NCI-H2029 (cell line): ENCODE measurements at regions not wholly inside any gene's neighbourhood (a gene's known extent, or its start where the extent isn't known, plus 50 kb on each side); places are given as distances from the start of the nearest gene placed in this dataset.

Experiments used
- DNase-seq: peaks from one replicate; lab custom pipeline; 2025; lab: John Stamatoyannopoulos, UW

DNA sequence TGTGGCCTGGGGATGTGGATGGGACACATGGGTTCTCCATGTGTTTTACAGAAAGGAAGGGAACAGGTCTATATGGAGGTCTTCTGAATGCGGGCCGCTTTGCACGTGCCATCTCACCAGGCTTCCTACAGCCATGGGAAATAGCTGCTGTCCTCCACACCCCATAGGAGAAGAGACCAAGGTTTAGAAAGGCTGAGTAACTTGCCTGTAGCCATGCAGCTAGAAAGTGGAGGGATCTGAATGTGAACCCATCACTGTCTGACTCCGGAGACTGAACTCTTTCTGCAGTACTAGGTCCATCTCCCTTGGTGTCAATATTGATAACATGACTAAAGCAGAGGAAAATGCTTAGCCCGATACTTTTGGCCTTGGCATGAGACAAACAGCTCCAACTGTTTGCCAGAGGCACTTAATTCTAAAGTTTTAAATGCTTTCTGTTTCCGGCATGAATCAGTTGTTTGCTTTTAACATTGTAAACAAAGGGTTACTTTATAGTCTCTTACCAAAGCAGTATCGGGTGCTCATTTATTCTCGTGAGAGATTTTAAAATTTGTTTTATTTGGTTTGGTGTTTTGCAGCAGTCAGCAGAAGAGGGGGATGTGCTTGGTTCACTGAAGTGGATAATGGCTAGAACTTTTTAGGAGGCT is 64.8 kb upstream of the LOXL4 start:
- DNase-seq = no peak

DNA sequence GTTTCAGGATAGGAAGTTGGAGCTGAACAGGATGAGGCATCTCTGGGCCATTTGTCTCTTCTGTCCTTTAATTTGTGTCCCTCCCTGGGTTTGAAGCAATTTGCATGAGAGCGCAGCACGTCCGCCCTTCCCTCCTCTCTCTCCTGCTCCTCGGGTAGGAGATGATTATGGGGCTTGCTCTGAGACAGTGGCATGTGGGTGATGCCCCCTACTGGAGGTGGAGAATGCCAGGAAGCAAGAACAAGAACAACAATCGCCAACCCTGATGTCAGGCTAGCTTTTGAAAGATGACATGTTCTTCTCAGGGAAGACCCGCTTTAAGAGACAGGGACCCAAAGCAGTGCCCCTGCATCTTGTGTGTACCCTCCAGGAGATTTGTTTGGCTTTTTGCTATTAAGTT is 63.9 kb upstream of the LOXL4 start:
- no peak for DNase-seq

DNA sequence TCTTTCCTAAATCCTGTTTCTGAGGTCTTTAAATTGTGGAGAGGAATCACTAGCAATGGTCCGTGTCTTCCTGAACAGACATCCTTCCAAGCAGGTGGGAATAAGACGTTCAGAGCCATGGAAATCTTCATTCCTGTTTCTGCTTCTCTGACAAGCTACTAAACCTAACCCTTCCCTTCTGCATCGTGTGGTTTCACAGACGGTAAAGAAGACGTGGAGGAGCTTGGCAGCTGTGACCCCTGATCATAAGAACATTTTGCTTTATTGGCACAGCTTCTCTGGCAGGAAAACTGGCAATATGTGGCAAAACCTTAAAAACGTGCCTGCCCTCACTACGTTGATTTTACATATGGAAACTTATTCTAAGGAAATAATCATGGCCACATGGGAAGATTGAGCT is 63.0 kb upstream of the LOXL4 start:
- DNase-seq = no peak

DNA sequence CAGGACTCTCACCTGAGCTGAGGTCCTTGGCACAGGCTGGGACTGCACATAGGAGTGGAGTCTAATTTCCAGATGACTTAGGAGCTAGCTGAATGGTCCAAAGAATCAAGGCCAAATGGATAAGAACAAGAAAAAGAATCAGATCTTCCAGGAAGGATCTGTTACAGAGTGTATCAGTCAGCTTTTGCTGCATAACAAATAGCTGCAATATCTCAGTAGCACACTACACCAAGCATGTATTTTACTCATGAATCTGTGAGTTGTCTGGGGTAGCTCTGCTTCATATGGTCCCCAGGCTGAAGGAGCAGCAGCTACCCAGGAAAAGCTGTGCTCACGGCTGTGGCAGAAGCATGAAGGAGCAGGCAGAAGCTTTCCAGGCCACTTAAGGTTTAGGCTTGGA is 60.6 kb upstream of the LOXL4 start:
- no peak for DNase-seq

DNA sequence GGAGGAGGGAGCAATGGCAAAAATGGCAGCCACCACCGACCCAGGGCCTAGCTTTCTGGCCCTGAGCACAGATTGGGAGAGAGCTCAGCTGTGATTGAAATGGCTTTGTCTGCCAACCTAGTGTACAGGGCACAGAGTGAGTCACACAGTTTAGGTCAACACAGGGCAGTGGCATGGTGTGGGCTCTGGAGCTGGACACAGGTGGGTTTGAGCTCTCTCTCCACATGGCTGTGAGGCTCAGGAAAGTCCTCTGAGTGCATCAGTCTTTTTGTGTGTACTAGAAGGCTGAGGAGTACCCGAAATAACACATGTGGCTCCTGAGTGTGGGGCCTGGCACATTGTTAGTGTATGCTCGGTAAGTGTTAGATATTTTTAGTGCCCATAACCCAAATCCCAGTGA is 60.2 kb upstream of the LOXL4 start:
- no peak for DNase-seq

DNA sequence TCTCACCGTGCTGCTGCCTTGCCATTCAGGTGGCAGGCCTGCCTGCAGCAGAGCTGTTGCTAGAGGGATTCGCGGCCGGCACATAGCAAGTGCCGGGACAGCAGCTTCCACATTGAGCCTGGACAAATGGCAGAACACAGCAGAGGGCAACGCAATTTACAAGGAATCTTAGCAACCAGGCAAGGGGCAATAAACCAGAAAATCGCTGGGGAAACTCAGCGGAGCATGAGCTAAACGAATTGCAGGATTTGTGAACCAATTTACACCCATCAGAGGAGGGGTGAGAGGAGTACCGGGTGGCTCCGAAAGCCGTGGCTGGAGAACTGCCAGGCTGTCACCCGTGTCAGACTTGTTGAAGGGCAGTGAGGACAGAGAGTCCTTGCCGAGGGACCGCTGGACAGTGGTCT is 58.6 kb upstream of the LOXL4 start:
- DNase-seq = no peak

DNA sequence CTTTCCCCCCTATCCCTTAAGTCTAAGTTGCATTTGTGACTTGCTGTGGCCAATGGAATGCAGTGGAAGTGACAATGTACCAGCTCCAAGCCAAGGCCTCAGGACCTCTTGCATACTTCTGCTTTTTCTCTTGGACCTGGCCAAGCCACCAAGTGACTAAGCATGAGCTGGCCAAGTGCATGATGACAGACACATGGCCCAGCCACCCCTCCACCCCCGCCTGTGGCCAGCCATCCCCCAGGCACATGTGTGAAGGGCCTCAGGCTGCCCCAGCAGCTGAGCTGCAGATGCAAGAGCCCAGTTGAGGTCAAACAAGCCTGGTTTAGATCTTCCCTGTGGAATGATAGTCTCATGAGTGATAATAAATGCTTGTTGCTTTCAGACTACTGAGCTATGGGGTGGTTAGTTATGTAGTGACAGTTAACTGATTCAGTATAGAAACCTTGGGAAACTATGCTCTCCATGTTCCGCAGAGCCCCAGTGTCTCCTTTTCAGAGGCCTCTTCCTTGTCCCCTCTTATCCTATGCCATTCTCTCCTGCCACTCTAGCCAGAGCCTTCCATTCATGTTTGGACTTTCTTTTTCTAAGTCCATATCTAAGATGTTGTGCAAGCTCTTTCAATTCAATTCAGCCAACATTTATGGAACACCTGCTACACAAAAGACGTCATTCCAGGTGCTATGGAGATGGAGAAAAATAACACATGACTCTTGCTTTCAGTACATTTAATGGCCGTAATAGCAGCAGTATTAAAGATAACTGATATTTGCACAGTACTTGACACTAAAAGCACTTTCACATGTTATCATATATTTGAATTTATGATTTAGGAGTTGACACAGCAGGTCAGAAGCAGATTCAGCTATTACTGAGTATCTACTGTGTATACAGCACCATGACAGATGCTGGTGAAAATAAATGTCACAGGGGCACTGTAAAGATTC is 55.5 kb upstream of the LOXL4 start:
- DNase-seq = peak; percentile 43

DNA sequence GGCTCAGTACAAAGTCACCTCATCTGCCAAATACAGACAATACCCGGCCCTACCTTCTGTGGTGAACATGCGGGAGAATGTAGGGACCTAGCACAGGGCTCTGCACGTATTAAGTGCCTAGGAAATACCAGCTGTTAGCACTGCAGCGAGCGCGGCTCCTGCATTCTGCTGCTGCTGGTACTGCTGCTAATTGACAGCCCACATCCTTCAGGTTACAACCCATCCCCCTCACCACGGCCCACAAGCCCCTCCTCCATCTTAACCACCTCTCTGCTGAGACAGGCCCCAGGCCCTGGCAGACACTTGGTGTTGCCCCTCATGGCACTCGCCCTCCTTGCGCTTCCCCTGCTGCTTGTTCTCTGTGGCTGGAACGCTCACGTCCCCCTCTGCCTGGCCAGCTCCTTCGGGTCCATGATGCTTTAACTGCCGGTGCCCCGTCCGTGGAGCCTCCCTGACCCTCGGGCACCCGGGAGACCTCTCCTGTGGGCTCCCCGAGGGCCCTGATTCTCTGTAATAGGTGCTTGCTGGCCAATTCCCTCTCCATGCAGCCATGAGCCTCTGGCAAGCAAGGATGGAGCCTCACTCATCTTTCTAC is 53.3 kb upstream of the LOXL4 start:
- DNase-seq = no peak

DNA sequence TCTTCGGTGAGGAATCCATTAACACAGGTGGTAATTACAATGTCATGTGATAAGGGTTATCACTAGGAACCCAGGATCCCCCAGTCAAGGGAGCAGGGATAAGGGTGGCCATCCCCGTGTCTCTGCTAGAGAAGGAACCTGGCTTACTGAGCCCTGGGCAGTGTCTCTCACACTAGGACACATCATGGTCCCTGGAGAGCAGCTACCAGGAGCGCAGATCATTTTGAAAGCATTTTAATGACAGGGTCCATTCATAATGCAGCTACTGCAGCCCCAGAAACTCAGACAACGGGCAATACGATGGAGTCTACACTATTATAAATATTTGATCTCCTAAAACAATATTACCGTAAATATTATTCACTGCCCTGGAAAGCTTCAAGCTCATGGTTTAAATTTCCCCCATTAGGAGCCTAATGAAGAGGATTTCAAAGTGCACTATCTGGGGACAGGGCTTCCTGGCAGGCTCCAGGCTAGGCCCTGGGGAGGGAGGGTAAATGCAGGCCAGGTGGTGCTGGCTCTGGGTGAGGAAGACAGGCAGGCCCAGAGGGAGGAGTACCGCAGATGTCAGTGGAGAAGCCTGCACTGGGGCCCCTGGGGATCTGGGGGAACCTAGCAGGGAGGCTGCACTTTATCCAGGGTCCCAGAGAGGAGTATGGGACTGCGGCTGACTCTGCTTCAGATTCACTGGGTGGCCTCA is 52.6 kb upstream of the LOXL4 start:
- no peak for DNase-seq

DNA sequence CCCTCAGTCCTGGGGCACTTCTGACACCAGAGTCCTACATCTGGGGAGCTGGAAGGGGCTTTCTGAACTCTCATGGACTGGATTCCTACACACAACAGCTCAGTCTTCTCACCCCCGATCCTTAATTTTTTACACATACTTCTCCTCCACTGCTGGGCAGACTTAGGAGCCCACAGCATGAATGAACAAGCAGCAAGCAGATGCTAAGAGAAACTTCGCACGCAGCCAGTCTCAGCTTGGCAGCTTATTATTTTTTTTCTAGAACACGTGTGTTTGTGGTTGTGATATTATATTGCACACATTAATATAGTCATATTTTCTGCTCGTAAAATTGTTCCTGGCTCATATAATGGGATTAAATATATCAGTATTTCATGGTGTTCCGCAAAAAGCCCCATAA is 50.9 kb upstream of the LOXL4 start:
- no peak for DNase-seq
